ENCODE measurements at regions not wholly inside any gene's neighbourhood (a gene's known extent, or its start where the extent isn't known, plus 50 kb on each side); places are given as distances from the start of the nearest gene placed in this dataset.

DNA sequence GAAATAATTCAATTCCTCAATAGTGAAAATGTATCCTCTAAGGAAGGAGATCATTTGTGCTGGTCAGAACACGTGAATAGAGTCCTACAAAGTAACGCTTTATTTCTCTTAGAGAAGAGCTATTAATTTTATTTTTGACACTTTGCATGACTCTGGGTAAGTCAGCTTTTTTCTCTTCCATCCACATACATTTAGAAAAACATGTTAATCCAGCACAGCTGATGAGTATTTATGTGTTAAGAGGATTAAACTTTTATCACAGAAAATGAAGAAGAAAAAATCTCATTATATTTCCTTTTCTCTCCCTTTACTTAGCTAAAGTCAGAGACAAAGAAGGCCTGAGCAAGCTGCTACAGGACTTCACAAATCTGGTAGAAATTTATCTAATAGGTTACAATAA is 649.5 kb upstream of the CCDC179 start:
- Histone ChIP-seq H3K27me3 (no peaks in the 10 kb centered on the region), H3K27ac (no peak overlapping the region), H3K36me3 (no peaks in the 10 kb centered on the region), H3K4me3 (no peak overlapping the region), H3K4me1 (no peaks in the 10 kb centered on the region), H3K9me3 (no peaks in the 10 kb centered on the region)
- no peak for DNase-seq (ENCODE audit: extremely low spot score in 2 of 2)
- intact Hi-C loops (cut with DNase I), result no loop called here
- no peak for TF ChIP-seq POLR2AphosphoS5 (IDR thresholded peaks at IDR 0.05; ENCODE audit: insufficient read depth in 1 of 2, low read depth in 1 of 2)
- TF ChIP-seq, protein P1, sequence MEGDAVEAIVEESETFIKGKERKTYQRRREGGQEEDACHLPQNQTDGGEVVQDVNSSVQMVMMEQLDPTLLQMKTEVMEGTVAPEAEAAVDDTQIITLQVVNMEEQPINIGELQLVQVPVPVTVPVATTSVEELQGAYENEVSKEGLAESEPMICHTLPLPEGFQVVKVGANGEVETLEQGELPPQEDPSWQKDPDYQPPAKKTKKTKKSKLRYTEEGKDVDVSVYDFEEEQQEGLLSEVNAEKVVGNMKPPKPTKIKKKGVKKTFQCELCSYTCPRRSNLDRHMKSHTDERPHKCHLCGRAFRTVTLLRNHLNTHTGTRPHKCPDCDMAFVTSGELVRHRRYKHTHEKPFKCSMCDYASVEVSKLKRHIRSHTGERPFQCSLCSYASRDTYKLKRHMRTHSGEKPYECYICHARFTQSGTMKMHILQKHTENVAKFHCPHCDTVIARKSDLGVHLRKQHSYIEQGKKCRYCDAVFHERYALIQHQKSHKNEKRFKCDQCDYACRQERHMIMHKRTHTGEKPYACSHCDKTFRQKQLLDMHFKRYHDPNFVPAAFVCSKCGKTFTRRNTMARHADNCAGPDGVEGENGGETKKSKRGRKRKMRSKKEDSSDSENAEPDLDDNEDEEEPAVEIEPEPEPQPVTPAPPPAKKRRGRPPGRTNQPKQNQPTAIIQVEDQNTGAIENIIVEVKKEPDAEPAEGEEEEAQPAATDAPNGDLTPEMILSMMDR (IDR thresholded peaks at IDR 0.05), result no peak
- no peak for TF ChIP-seq POLR2A (IDR thresholded peaks at IDR 0.05)

DNA sequence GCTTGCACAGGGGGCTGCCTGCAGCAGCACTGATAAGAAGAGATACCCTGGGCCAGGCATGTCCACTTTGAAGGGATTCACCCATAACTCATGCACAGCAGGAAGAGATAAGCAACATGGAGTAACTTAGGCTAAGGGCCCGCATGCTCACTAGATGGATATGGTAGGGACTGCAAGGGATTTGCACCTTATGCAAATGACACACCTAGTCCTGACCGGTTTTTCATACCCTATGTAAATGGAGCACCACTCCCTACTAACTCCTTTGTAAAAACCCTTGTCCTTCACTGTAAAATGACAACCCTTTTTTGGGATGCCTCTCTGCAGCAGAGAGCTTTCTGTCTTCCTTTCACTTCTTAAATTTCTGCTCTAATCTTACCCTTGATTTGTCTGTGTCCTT is 658.9 kb upstream of the CCDC179 start:
- intact Hi-C loops (cut with DNase I), result no loop called here
- Histone ChIP-seq H3K4me3 (no peak overlapping the region), H3K9me3 (no peaks in the 10 kb centered on the region), H3K36me3 (no peaks in the 10 kb centered on the region), H3K27ac (no peak overlapping the region), H3K27me3 (no peaks in the 10 kb centered on the region), H3K4me1 (no peaks in the 10 kb centered on the region)
- no peak for DNase-seq (ENCODE audit: extremely low spot score in 2 of 2)
- TF ChIP-seq, protein P1 (IDR thresholded peaks at IDR 0.05), result no peak
- TF ChIP-seq POLR2AphosphoS5 (IDR thresholded peaks at IDR 0.05; ENCODE audit: insufficient read depth in 1 of 2, low read depth in 1 of 2), result no peak
- TF ChIP-seq POLR2A (IDR thresholded peaks at IDR 0.05), result no peak

DNA sequence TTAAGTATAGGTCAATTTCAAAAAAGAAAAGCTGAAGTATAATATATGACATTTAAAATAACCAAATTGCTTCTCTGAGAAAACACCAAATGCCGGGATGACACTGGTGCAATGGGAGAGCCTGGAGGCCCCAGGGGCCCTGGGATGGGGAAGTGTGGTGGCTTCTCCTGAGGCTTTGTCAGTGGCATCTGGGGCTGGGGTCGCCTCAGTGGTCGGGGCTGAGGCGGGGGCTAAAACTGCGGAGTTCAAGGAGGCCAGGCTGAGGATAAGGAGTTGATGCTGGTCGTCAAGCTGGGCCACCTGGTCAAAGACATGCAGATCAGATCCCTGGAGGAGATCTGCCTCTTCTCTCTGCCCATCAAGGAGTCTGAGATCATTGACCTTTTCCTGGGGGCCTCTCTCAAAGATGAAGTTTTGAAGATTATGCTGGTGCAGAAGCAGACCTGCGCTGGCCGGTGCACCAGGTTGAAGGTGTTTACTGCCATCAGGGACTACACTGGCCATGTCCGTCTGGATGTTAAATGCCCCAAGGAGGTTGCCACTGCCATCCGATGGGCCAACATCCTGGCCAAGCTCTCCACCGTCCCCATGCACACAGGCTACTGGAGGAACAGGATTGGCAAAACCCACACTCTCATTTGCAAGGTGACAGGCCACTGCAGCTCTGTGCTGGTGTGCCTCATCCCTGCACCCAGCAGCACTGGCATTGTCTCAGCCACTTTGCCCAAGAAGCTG is 660.1 kb upstream of the CCDC179 start:
- no peaks in the 10 kb centered on the region for H3K36me3 ChIP-seq
- TF ChIP-seq POLR2A (IDR thresholded peaks at IDR 0.05), result no peak
- no peak for TF ChIP-seq POLR2AphosphoS5 (IDR thresholded peaks at IDR 0.05; ENCODE audit: insufficient read depth in 1 of 2, low read depth in 1 of 2)
- TF ChIP-seq, protein P1 (IDR thresholded peaks at IDR 0.05), result no peak
- H3K4me3 ChIP-seq, result no peak overlapping the region
- DNase-seq (ENCODE audit: extremely low spot score in 2 of 2), result no peak
- no peaks in the 10 kb centered on the region for H3K27me3 ChIP-seq
- H3K4me1 ChIP-seq, result no peaks in the 10 kb centered on the region
- intact Hi-C loops (cut with DNase I), result no loop called here
- no peaks in the 10 kb centered on the region for H3K9me3 ChIP-seq
- no peak overlapping the region for H3K27ac ChIP-seq

DNA sequence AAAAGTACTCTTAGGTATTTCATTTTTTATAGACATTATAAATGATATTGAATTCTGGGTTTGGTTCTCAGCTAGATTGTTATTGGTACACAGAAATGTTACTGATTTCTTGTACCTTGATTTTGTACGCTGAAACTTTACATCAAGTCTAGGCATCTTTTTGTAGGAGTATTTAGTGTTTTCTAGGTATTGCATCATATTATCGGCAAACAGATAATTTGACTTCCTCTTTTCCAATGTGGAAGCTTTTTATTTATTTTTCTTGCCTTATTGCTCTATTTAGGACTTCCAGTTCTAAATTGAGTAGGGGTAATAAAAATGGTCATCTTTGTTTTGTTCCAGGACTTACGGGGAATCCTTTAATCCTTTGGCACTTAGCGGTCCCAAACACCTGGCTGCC is 676.6 kb upstream of the CCDC179 start:
- no peaks in the 10 kb centered on the region for H3K9me3 ChIP-seq

DNA sequence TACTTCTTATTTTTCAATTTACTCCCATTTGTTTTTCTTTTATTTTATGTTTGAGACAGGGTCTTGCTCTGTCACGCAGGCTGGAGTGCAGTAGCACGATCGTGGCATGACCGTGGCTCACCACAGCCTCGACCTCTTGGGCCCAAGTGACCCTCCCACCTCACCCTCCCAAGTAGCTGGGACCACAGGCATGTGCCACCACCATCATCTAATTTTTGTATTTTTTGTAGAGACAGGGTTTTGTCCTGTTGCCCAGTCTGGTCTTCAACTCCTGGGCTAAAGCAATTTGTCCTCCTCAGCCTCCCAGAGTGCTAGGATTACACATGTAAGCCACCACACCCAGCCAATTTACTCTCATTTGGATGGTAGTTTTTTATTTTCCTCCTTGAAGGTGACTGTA is 679.3 kb upstream of the CCDC179 start:
- intact Hi-C loops (cut with DNase I), result no loop called here
- Histone ChIP-seq H3K27ac (no peak overlapping the region), H3K4me3 (no peak overlapping the region), H3K36me3 (no peaks in the 10 kb centered on the region), H3K9me3 (no peaks in the 10 kb centered on the region), H3K4me1 (no peaks in the 10 kb centered on the region), H3K27me3 (no peaks in the 10 kb centered on the region)
- DNase-seq (ENCODE audit: extremely low spot score in 2 of 2), result no peak
- TF ChIP-seq POLR2A (IDR thresholded peaks at IDR 0.05) (no peak), POLR2AphosphoS5 (IDR thresholded peaks at IDR 0.05; ENCODE audit: insufficient read depth in 1 of 2, low read depth in 1 of 2) (no peak)
- TF ChIP-seq, protein P1 (IDR thresholded peaks at IDR 0.05), result no peak

More for the DNA sequence above, 676.6 kb upstream of the CCDC179 start:
- no peak for DNase-seq (ENCODE audit: extremely low spot score in 2 of 2)
- TF ChIP-seq, protein P1 (IDR thresholded peaks at IDR 0.05), result no peak
- TF ChIP-seq POLR2A (IDR thresholded peaks at IDR 0.05), result no peak
- no peak for TF ChIP-seq POLR2AphosphoS5 (IDR thresholded peaks at IDR 0.05; ENCODE audit: insufficient read depth in 1 of 2, low read depth in 1 of 2)
- intact Hi-C loops (cut with DNase I), result no loop called here
- no peaks in the 10 kb centered on the region for H3K27me3 ChIP-seq
- no peaks in the 10 kb centered on the region for H3K4me1 ChIP-seq
- H3K27ac ChIP-seq, result no peak overlapping the region
- no peak overlapping the region for H3K4me3 ChIP-seq
- no peaks in the 10 kb centered on the region for H3K36me3 ChIP-seq
